Lower lobe of right lung (tissue), 2 donors: ENCODE measurements at regions not wholly inside any gene's neighbourhood (a gene's known extent, or its start where the extent isn't known, plus 50 kb on each side); places are given as distances from the start of the nearest gene placed in this dataset.

Experiments
- ATAC-seq, 2 donors: fragments of 200-7000 bp; cut with Tn5 transposase; one replicate each; pipeline ENCODE4 v1.9.1; 2020 to 2022; ENCODE audit warnings: mild to moderate bottlenecking in 2 of 2, moderate library complexity in 2 of 2
- DNase-seq: peaks from one replicate; pipeline ENCODE4 v3.0.0-alpha.2; 2020
- H3K27ac ChIP-seq: fragments of 200-600 bp; one replicate; pipeline ENCODE4 v1.8.0; 2022
- H3K27me3 ChIP-seq: fragments of 200-600 bp; one replicate; pipeline ENCODE4 v1.8.0; 2022; ENCODE audit warnings: low read depth
- H3K36me3 ChIP-seq: fragments of 200-600 bp; one replicate; pipeline ENCODE4 v1.8.0; 2022; ENCODE audit warnings: mild to moderate bottlenecking
- H3K4me1 ChIP-seq: fragments of 200-600 bp; one replicate; pipeline ENCODE4 v1.8.0; 2022
- H3K4me3 ChIP-seq: fragments of 200-600 bp; one replicate; pipeline ENCODE4 v1.8.0; 2022; ENCODE audit warnings: mild to moderate bottlenecking
- H3K9me3 ChIP-seq: fragments of 200-600 bp; one replicate; pipeline ENCODE4 v1.8.0; 2022
- CTCF ChIP-seq: fragments of 200-600 bp; IDR thresholded peaks from one replicate; pipeline ENCODE4 v1.8.0; 2022; ENCODE audit warnings: antibody characterized with exemption, mild to moderate bottlenecking
- intact Hi-C: fragments of 100-400 bp; cut with DNase I; formaldehyde crosslinking; loops from one replicate; pipeline ENCODE4 v1.11.0; 2022
- donor health status: DM: no; HTN: yes; CAD: no; lungs with severe emphysema.

- H3K27ac ChIP-seq, result no peak overlapping the region
- TF ChIP-seq CTCF, result no peak
- no peaks in the 10 kb centered on the region for H3K4me1 ChIP-seq
- no peaks in the 10 kb centered on the region for H3K27me3 ChIP-seq
- DNase-seq (no peak), ATAC-seq (no peak)
- no peaks in the 10 kb centered on the region for H3K9me3 ChIP-seq
- intact Hi-C loops, result no loop called here
- H3K36me3 ChIP-seq, result no peaks in the 10 kb centered on the region
- no peak overlapping the region for H3K4me3 ChIP-seq
Measured at GRCh38 chr4:66606215-66606614, 935.9 kb upstream of the EPHA5 start.

GRCh38 chr4:66604192-66604591, 933.9 kb upstream of the EPHA5 start:
- Histone ChIP-seq H3K36me3 (no peaks in the 10 kb centered on the region), H3K27me3 (no peaks in the 10 kb centered on the region), H3K9me3 (no peaks in the 10 kb centered on the region), H3K4me3 (no peak overlapping the region), H3K4me1 (no peaks in the 10 kb centered on the region), H3K27ac (no peak overlapping the region)
- intact Hi-C loops, result no loop called here
- DNase-seq (no peak), ATAC-seq (no peak)
- no peak for TF ChIP-seq CTCF

GRCh38 chr4:66602622-66603021, 932.3 kb upstream of the EPHA5 start:
- H3K36me3 ChIP-seq, result no peaks in the 10 kb centered on the region
- no peaks in the 10 kb centered on the region for H3K27me3 ChIP-seq
- no peak for DNase-seq
- intact Hi-C loops, result no loop called here
- no peaks in the 10 kb centered on the region for H3K4me1 ChIP-seq
- no peak overlapping the region for H3K4me3 ChIP-seq
- H3K27ac ChIP-seq, result no peak overlapping the region
- ATAC-seq, result no peak
- H3K9me3 ChIP-seq, result no peaks in the 10 kb centered on the region
- TF ChIP-seq CTCF, result no peak

- no peak overlapping the region for H3K27ac ChIP-seq
- H3K4me1 ChIP-seq, result no peaks in the 10 kb centered on the region
- ATAC-seq, result no peak
- intact Hi-C loops, result no loop called here
- no peak for TF ChIP-seq CTCF
- H3K9me3 ChIP-seq, result no peaks in the 10 kb centered on the region
- H3K27me3 ChIP-seq, result no peaks in the 10 kb centered on the region
- H3K36me3 ChIP-seq, result no peaks in the 10 kb centered on the region
- H3K4me3 ChIP-seq, result no peak overlapping the region
- no peak for DNase-seq
Measured at GRCh38 chr4:66591968-66592367, 921.7 kb upstream of the EPHA5 start.

GRCh38 chr4:66590488-66591215, 920.4 kb upstream of the EPHA5 start:
- DNase-seq (no peak), ATAC-seq (no peak)
- no peak overlapping the region for H3K27ac ChIP-seq
- H3K27me3 ChIP-seq, result no peaks in the 10 kb centered on the region
- H3K4me3 ChIP-seq, result no peak overlapping the region
- H3K9me3 ChIP-seq, result no peaks in the 10 kb centered on the region
- no peaks in the 10 kb centered on the region for H3K36me3 ChIP-seq
- no peak for TF ChIP-seq CTCF
- H3K4me1 ChIP-seq, result no peaks in the 10 kb centered on the region
- intact Hi-C loops, result no loop called here
